GM18498 (cell line): ENCODE measurements at regions not wholly inside any gene's neighbourhood (a gene's known extent, or its start where the extent isn't known, plus 50 kb on each side); places are given as distances from the start of the nearest gene placed in this dataset.

Experiments used
- ATAC-seq: cut with Tn5 transposase; IDR thresholded peaks from one replicate; pipeline ENCODE4 v1.9.1; 2021; ENCODE audit warnings: mild to moderate bottlenecking, moderate library complexity; ENCODE audit not compliant: unreplicated experiment

- no peak for ATAC-seq
These were observed 892.2 kb downstream of the SI start for GRCh38 chr3:164186095-164186494.

- no peak for ATAC-seq
These were observed 899.1 kb downstream of the SI start for GRCh38 chr3:164179110-164179774.

GRCh38 chr3:164174059-164174458 is 904.2 kb downstream of the SI start:
- ATAC-seq: no peak

GRCh38 chr3:164155400-164155799 is 922.9 kb downstream of the SI start:
- ATAC-seq: no peak

- ATAC-seq: no peak
These were observed 933.5 kb downstream of the SI start for GRCh38 chr3:164144824-164145223.

- no peak for ATAC-seq
These were observed 945.4 kb downstream of the SI start for GRCh38 chr3:164132878-164133277.

- ATAC-seq: no peak
These were observed 964.6 kb downstream of the SI start for GRCh38 chr3:164113371-164114332.

GRCh38 chr3:164096352-164096751 is 981.9 kb downstream of the SI start:
- no peak for ATAC-seq

- no peak for ATAC-seq
These were observed 982.3 kb downstream of the SI start for GRCh38 chr3:164095949-164096348.

- ATAC-seq: no peak
These were observed 983.0 kb downstream of the SI start for GRCh38 chr3:164095279-164095678.

GRCh38 chr3:164094546-164094945 is 983.8 kb downstream of the SI start:
- ATAC-seq: no peak

GRCh38 chr3:164080208-164080607 is 998.1 kb downstream of the SI start:
- no peak for ATAC-seq

GRCh38 chr3:164064298-164064697 is 1014.0 kb downstream of the SI start:
- no peak for ATAC-seq

- no peak for ATAC-seq
These were observed 1017.4 kb downstream of the SI start for GRCh38 chr3:164060923-164061322.

GRCh38 chr3:164049847-164050246 is 1028.4 kb downstream of the SI start:
- ATAC-seq: no peak

- no peak for ATAC-seq
These were observed 1029.8 kb downstream of the SI start for GRCh38 chr3:164048451-164048850.

- ATAC-seq: no peak
These were observed 1037.3 kb downstream of the SI start for GRCh38 chr3:164040991-164041390.

- no peak for ATAC-seq
These were observed 1048.1 kb downstream of the SI start for GRCh38 chr3:164030194-164030593.

GRCh38 chr3:164024786-164025185 is 1053.5 kb downstream of the SI start:
- no peak for ATAC-seq

- ATAC-seq: no peak
These were observed 1054.8 kb downstream of the SI start for GRCh38 chr3:164023480-164023879.

GRCh38 chr3:164018500-164018899 is 1059.8 kb downstream of the SI start:
- no peak for ATAC-seq

GRCh38 chr3:164007765-164008164 is 1070.5 kb downstream of the SI start:
- ATAC-seq: no peak
